ENCODE measurements at regions not wholly inside any gene's neighbourhood (a gene's known extent, or its start where the extent isn't known, plus 50 kb on each side); places are given as distances from the start of the nearest gene placed in this dataset.

DNA sequence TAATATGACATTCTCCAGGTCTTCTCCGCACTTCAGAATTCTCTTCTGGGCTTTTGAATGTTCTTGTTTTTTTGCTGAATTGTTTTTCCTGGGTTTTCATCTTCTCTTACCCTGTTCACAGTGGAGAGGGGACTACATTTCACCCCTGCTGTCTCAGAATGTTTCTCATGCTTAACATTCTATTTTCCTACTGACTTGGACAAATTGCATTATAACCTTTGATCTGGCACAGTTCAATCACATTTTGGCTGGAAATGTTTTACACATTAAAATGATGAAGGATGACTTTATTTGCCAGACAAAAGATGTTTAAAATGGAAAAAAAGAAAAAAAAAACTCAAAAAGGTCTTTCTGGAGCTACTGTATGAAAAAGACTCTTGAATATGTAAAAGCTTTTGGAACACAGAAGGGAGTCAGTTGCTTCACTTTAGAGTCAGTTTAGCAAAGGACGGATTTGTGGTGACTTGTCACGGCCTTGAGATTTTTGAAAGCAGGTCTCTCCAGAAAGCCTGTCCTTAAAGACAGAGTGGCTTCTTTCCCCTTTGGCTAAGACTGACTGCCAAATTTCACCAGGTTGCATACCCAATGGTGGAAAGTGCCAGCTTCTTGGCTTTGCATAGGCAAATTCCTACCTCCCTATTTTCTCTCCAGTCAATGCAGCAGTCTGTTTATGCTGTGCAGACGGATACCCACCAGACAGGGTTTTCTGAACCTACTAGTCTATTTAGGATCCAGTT, 401.0 kb upstream of the TBL1XR1 start:
- TF ChIP-seq FOSL1 (IDR thresholded peaks at IDR 0.05; ENCODE audit: insufficient read depth, low read depth, low read length), result no peak
- TF ChIP-seq RAD21 (IDR thresholded peaks at IDR 0.05 in 1 of 2, conservative IDR thresholded peaks at IDR 0.05 in 1 of 2; ENCODE audit: low read depth in 2 of 2, low read length in 2 of 2), result no peak
